ENCODE measurements at regions not wholly inside any gene's neighbourhood (a gene's known extent, or its start where the extent isn't known, plus 50 kb on each side); places are given as distances from the start of the nearest gene placed in this dataset.

DNA sequence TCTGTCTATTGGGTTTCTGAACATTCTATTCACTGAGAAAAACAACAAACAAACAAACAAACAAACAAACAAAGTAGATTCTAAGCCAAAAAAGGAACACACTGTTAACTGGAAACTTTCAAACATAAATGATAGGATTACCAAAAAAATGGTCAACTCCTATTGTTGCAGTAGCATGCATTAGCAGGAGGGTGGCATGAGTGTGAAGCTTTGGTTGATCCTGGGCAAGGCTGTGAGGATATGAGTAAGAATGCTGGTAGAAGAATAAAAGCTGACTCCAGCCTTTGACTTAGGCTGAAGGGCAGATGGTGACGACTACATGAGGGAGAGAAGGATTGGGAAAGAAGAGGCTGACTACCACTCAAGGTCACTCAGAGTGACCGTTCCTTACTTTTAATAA lies 810.3 kb downstream of the VGLL3 start:
- no peak overlapping the region for H3K4me3 ChIP-seq (ENCODE audit: low read depth, low read length)
- no peak for TF ChIP-seq CTCF (IDR thresholded peaks at IDR 0.05; ENCODE audit: insufficient read depth, low read depth, low read length)
- DNase-seq (ENCODE audit: low read depth): no peak

GRCh38 chr3:86178095-86178494 lies 812.9 kb downstream of the VGLL3 start:
- DNase-seq (ENCODE audit: low read depth): no peak
- H3K4me3 ChIP-seq (ENCODE audit: low read depth, low read length): no peak overlapping the region
- no peak for TF ChIP-seq CTCF (IDR thresholded peaks at IDR 0.05; ENCODE audit: insufficient read depth, low read depth, low read length)

DNA sequence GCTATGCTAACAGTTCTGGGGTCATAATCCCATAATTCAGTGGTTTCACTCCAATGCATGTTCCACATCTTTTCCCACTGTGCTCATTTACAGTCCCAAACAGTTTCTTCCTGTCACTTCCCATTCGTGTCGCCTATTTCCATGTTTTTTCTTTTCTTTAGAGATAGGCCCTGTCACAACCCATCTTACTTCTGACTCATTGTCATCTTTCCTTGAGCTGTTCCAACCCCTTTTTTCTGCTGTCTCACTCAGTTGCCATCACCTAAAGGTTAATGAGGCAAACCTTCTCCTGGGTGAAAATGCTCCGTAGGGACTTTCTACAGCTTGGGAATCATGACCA lies 814.5 kb downstream of the VGLL3 start:
- DNase-seq (ENCODE audit: low read depth): no peak
- no peak overlapping the region for H3K4me3 ChIP-seq (ENCODE audit: low read depth, low read length)
- no peak for TF ChIP-seq CTCF (IDR thresholded peaks at IDR 0.05; ENCODE audit: insufficient read depth, low read depth, low read length)

- DNase-seq (ENCODE audit: low read depth): no peak
- no peak overlapping the region for H3K4me3 ChIP-seq (ENCODE audit: low read depth, low read length)
- TF ChIP-seq CTCF (IDR thresholded peaks at IDR 0.05; ENCODE audit: insufficient read depth, low read depth, low read length): no peak
These were observed 815.1 kb downstream of the VGLL3 start for GRCh38 chr3:86175593-86176444.

DNA sequence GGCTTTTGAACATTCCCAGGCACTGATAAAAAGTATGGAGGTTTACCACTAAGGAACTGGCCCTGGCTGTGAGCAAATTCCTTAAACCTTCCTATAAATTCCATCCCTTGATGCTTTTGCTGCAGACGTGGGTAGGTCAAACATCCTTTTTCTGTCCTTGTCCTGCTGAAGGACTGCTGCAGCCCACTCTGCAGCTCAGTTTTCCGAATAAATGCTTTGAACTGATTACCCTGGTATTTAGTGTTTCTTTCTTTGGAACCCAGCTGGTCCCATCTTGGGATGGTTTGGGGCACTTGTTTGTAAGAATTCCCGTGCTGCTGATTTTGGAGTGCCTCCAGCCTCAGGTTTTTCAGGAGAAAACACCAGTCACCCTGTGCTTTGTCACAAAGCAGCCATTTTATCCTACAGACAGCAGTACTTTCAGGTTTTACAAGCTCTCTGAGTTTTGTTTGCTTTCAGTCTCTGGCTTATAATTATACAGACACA lies 815.9 kb downstream of the VGLL3 start:
- DNase-seq (ENCODE audit: low read depth): no peak
- TF ChIP-seq CTCF (IDR thresholded peaks at IDR 0.05; ENCODE audit: insufficient read depth, low read depth, low read length): no peak

GRCh38 chr3:86173401-86173800 lies 817.5 kb downstream of the VGLL3 start:
- no peak overlapping the region for H3K4me3 ChIP-seq (ENCODE audit: low read depth, low read length)
- DNase-seq (ENCODE audit: low read depth): no peak
- TF ChIP-seq CTCF (IDR thresholded peaks at IDR 0.05; ENCODE audit: insufficient read depth, low read depth, low read length): no peak

More for the DNA sequence above, 815.9 kb downstream of the VGLL3 start:
- H3K4me3 ChIP-seq (ENCODE audit: low read depth, low read length): no peak overlapping the region

- H3K4me3 ChIP-seq (ENCODE audit: low read depth, low read length): no peak overlapping the region
- no peak for TF ChIP-seq CTCF (IDR thresholded peaks at IDR 0.05; ENCODE audit: insufficient read depth, low read depth, low read length)
- no peak for DNase-seq (ENCODE audit: low read depth)
These were observed 822.4 kb downstream of the VGLL3 start for GRCh38 chr3:86168512-86168911.
